ENCODE measurements at regions not wholly inside any gene's neighbourhood (a gene's known extent, or its start where the extent isn't known, plus 50 kb on each side); places are given as distances from the start of the nearest gene placed in this dataset.

- TF ChIP-seq ZBTB33 (IDR thresholded peaks at IDR 0.05), result no peak
- TF ChIP-seq MAX (IDR thresholded peaks at IDR 0.05), result no peak
- TF ChIP-seq SP1 (IDR thresholded peaks at IDR 0.05), result no peak
- TF ChIP-seq TAF1 (conservative IDR thresholded peaks at IDR 0.05), result no peak
Observed at GRCh38 chr5:82644766-82645165, 366.6 kb upstream of the RPS23 start (continued).

- TF ChIP-seq TAF1 (conservative IDR thresholded peaks at IDR 0.05), result no peak
- TF ChIP-seq NR2F2 (IDR thresholded peaks at IDR 0.05), result no peak
- no peak for TF ChIP-seq HNF4G (IDR thresholded peaks at IDR 0.05)
- TF ChIP-seq GABPA (IDR thresholded peaks at IDR 0.05 in 1 of 2, conservative IDR thresholded peaks at IDR 0.05 in 1 of 2), result no peak
- no peak for TF ChIP-seq REST (IDR thresholded peaks at IDR 0.05)
- TF ChIP-seq MAX (IDR thresholded peaks at IDR 0.05), result no peak
- no peaks in the 10 kb centered on the region for H3K27me3 ChIP-seq (ENCODE audit: control insufficient read depth in 4 of 4, insufficient read depth in 4 of 4, low read length in 3 of 4)
- no peak for DNase-seq (ENCODE audit: low spot score)
Observed at GRCh38 chr5:82644229-82644628, 366.1 kb upstream of the RPS23 start.

GRCh38 chr5:82642313-82642712 lies 364.2 kb upstream of the RPS23 start:
- DNase-seq (ENCODE audit: low spot score), result no peak
- peaks cover 0 to 23% (median 17%) of the 10 kb centered on the region in 4 donors for H3K4me1 ChIP-seq (ENCODE audit: control insufficient read depth in 4 of 4, insufficient read depth in 4 of 4, low read length in 3 of 4)
- no peaks in the 10 kb centered on the region for H3K36me3 ChIP-seq (ENCODE audit: control insufficient read depth in 4 of 4, insufficient read depth in 3 of 4, low read depth in 1 of 4, low read length in 3 of 4)
- no peak overlapping the region for H3K27ac ChIP-seq (ENCODE audit: low read depth in 1 of 2, low read length in 2 of 2)
- H3K9ac ChIP-seq (ENCODE audit: low read depth in 1 of 2, low read length in 2 of 2), result no peak overlapping the region
- H3K27me3 ChIP-seq (ENCODE audit: control insufficient read depth in 4 of 4, insufficient read depth in 4 of 4, low read length in 3 of 4), result no peaks in the 10 kb centered on the region
- WGBS, result 91% methylated on average over 3 of the region's 3 CpGs
- H3K9me3 ChIP-seq (ENCODE audit: control insufficient read depth in 4 of 4, low read length in 3 of 4), result no peaks in the 10 kb centered on the region
- TF ChIP-seq RAD21 (IDR thresholded peaks at IDR 0.05) (no peak), ZBTB33 (IDR thresholded peaks at IDR 0.05) (no peak), GABPA (IDR thresholded peaks at IDR 0.05 in 1 of 2, conservative IDR thresholded peaks at IDR 0.05 in 1 of 2) (no peak), JUND (IDR thresholded peaks at IDR 0.05) (no peak), REST (IDR thresholded peaks at IDR 0.05) (no peak), FOXA1 (IDR thresholded peaks at IDR 0.05) (no peak), SP1 (IDR thresholded peaks at IDR 0.05) (no peak), EGR1 (IDR thresholded peaks at IDR 0.05; ENCODE audit: low read depth in 2 of 2) (no peak), HNF4G (IDR thresholded peaks at IDR 0.05) (no peak), FOXA2 (IDR thresholded peaks at IDR 0.05) (no peak), TAF1 (conservative IDR thresholded peaks at IDR 0.05) (no peak), ATF3 (IDR thresholded peaks at IDR 0.05) (no peak), CTCF (IDR thresholded peaks at IDR 0.05; ENCODE audit: low read depth, low read length, missing input control) (no peak)
- H3K4me3 ChIP-seq (ENCODE audit: low read depth in 1 of 3, low read length in 3 of 3), result no peak overlapping the region

More at GRCh38 chr5:82644229-82644628, 366.1 kb upstream of the RPS23 start:
- peaks cover 0 to 19% (median 13%) of the 10 kb centered on the region in 4 donors for H3K4me1 ChIP-seq (ENCODE audit: control insufficient read depth in 4 of 4, insufficient read depth in 4 of 4, low read length in 3 of 4)
- no peak overlapping the region for H3K9ac ChIP-seq (ENCODE audit: low read depth in 1 of 2, low read length in 2 of 2)
- H3K9me3 ChIP-seq (ENCODE audit: control insufficient read depth in 4 of 4, low read length in 3 of 4), result no peaks in the 10 kb centered on the region
- no peaks in the 10 kb centered on the region for H3K36me3 ChIP-seq (ENCODE audit: control insufficient read depth in 4 of 4, insufficient read depth in 3 of 4, low read depth in 1 of 4, low read length in 3 of 4)
- H3K4me3 ChIP-seq (ENCODE audit: low read depth in 1 of 3, low read length in 3 of 3), result no peak overlapping the region
- H3K27ac ChIP-seq (ENCODE audit: low read depth in 1 of 2, low read length in 2 of 2), result no peak overlapping the region
